H1 (cell line): ENCODE measurements at regions not wholly inside any gene's neighbourhood (a gene's known extent, or its start where the extent isn't known, plus 50 kb on each side); places are given as distances from the start of the nearest gene placed in this dataset.

Experiments used
- CTCF ChIA-PET: fragments of 300-600 bp; sonication (Branson Sonifier 250); formaldehyde crosslinking; loops from one replicate; lab custom pipeline; 2021; ENCODE audit not compliant: partially characterized antibody; lab: Charles Lee
- POLR2A ChIA-PET: fragments of 300-600 bp; sonication (Branson Sonifier 250); formaldehyde crosslinking; loops from one replicate; lab custom pipeline; 2021; ENCODE audit warnings: inconsistent platforms; ENCODE audit not compliant: partially characterized antibody; lab: Charles Lee
- DNase-seq, 2 experiments: peaks; one replicate each; pipeline versions ENCODE4 v3.0.0 to v3.0.0-alpha.2; 2010 to 2022; ENCODE audit warnings: low spot score in 2 of 2, low read depth in 1 of 2, mixed read lengths in 1 of 2
- FAIRE-seq: peaks from 2 replicates; lab custom pipeline; 2011; peaks lifted over from hg19 to GRCh38; lab: Jason Lieb, UNC
- H2AFZ ChIP-seq: 2 replicates; pipeline ENCODE4 v1.8.1; 2012; ENCODE audit warnings: low read length, inconsistent platforms
- H2AK5ac ChIP-seq: 2 replicates; pipeline ENCODE4 v1.6.1; 2013; ENCODE audit warnings: low read depth, low read length
- H2BK120ac ChIP-seq: replicated peaks from 2 replicates; pipeline ENCODE3; 2013; ENCODE audit warnings: low read depth, low read length, inconsistent platforms
- H2BK12ac ChIP-seq: 2 replicates; pipeline ENCODE4 v1.6.1; 2013; ENCODE audit warnings: low read depth, low read length
- H2BK15ac ChIP-seq: 2 replicates; pipeline ENCODE4 v1.6.1; 2013; ENCODE audit warnings: low read length
- H2BK20ac ChIP-seq: 2 replicates; pipeline ENCODE4 v1.6.1; 2013; ENCODE audit warnings: low read length
- H2BK5ac ChIP-seq: 2 replicates; pipeline ENCODE4 v1.6.1; 2013; ENCODE audit warnings: low read depth, low read length
- H3K14ac ChIP-seq: 2 replicates; pipeline ENCODE4 v1.6.1; 2013; ENCODE audit warnings: inconsistent platforms; ENCODE audit not compliant: insufficient read length
- H3K18ac ChIP-seq: 2 replicates; pipeline ENCODE4 v1.6.1; 2013; ENCODE audit warnings: low read length; ENCODE audit errors: extremely low read depth
- H3K23ac ChIP-seq: 2 replicates; pipeline ENCODE4 v1.6.1; 2013; ENCODE audit warnings: inconsistent platforms; ENCODE audit not compliant: insufficient read length
- H3K23me2 ChIP-seq: 2 replicates; pipeline ENCODE4 v1.6.1; 2013; ENCODE audit warnings: low read depth, low read length
- H3K27ac ChIP-seq: 2 replicates; pipeline ENCODE4 v1.6.1; 2011; ENCODE audit warnings: low read depth, low read length, inconsistent platforms
- H3K27me3 ChIP-seq, 4 experiments: replicated peaks in 1 of 4; 1 replicate in 1 of 4; 2 replicates in 3 of 4; pipeline versions ENCODE4 v1.6.1 to v1.8.1; 2011 to 2013; ENCODE audit warnings: low read length in 3 of 4, mild to moderate bottlenecking in 3 of 4, inconsistent platforms in 2 of 4, mixed read lengths in 2 of 4, moderate library complexity in 1 of 4; ENCODE audit not compliant: control insufficient read depth in 3 of 4, insufficient read depth in 3 of 4; ENCODE audit errors: extremely low read depth in 1 of 4
- H3K36me3 ChIP-seq, 4 experiments: 2 replicates each; pipeline versions ENCODE4 v1.6.1 to v1.8.1; 2011 to 2013; ENCODE audit warnings: mild to moderate bottlenecking in 4 of 4, low read length in 3 of 4, moderate library complexity in 2 of 4, control low read depth in 1 of 4, inconsistent platforms in 1 of 4; ENCODE audit not compliant: insufficient read depth in 4 of 4, control insufficient read depth in 2 of 4
- H3K4ac ChIP-seq: replicated peaks from 2 replicates; pipeline ENCODE3; 2013; ENCODE audit warnings: low read length, low read depth, mixed read lengths, inconsistent platforms; ENCODE audit not compliant: insufficient read length
- H3K4me1 ChIP-seq, 4 experiments: replicated peaks in 1 of 4; 1 replicate in 1 of 4; 2 replicates in 3 of 4; pipeline versions ENCODE4 v1.6.1 to v1.8.1; 2011 to 2013; ENCODE audit warnings: low read length in 3 of 4, inconsistent platforms in 2 of 4, mixed read lengths in 1 of 4; ENCODE audit not compliant: insufficient read depth in 4 of 4, control insufficient read depth in 3 of 4
- H3K4me2 ChIP-seq, 2 experiments: 2 replicates each; pipeline versions ENCODE4 v1.6.1 to v1.8.1; 2011 to 2013; ENCODE audit warnings: low read depth in 2 of 2, low read length in 2 of 2, control low read depth in 1 of 2, inconsistent platforms in 1 of 2, mild to moderate bottlenecking in 1 of 2; ENCODE audit not compliant: insufficient read depth in 1 of 2
- H3K4me3 ChIP-seq, 4 experiments: fragments of 200-600, 300-600 bp in 1 of 4; sonication (generic), shearing (Covaris generic), sonication (Bioruptor Twin) in 1 of 4; 2 replicates each; pipeline versions ENCODE4 v1.5.1 to v1.8.1; 2011 to 2016; ENCODE audit warnings: low read length in 4 of 4, low read depth in 3 of 4, control low read depth in 2 of 4, inconsistent platforms in 2 of 4, mild to moderate bottlenecking in 2 of 4, mixed read lengths in 1 of 4, moderate library complexity in 1 of 4; ENCODE audit not compliant: insufficient read depth in 2 of 4; ENCODE audit errors: extremely low read depth in 1 of 4
- H3K56ac ChIP-seq: replicated peaks from 2 replicates; pipeline ENCODE3; 2013; ENCODE audit warnings: low read depth, mild to moderate bottlenecking, mixed read lengths, low read length, inconsistent platforms; ENCODE audit not compliant: insufficient read length
- H3K79me1 ChIP-seq: 2 replicates; pipeline ENCODE4 v1.6.1; 2013; ENCODE audit warnings: low read depth, low read length, control low read depth
- H3K79me2 ChIP-seq, 2 experiments: 2 replicates each; pipeline versions ENCODE4 v1.6.1 to v1.8.1; 2012 to 2013; ENCODE audit warnings: low read length in 2 of 2, mild to moderate bottlenecking in 2 of 2, inconsistent platforms in 1 of 2; ENCODE audit not compliant: insufficient read depth in 2 of 2, control insufficient read depth in 1 of 2
- H3K9ac ChIP-seq, 4 experiments: replicated peaks in 1 of 4; 1 replicate in 1 of 4; 2 replicates in 3 of 4; pipeline versions ENCODE4 v1.6.1 to v1.8.1; 2011 to 2013; ENCODE audit warnings: low read depth in 3 of 4, low read length in 3 of 4, control low read depth in 2 of 4, mild to moderate bottlenecking in 2 of 4, moderate library complexity in 2 of 4, inconsistent platforms in 1 of 4; ENCODE audit errors: extremely low read depth in 1 of 4
- H3K9me3 ChIP-seq, 2 experiments: 2 replicates each; pipeline versions ENCODE4 v1.6.1 to v1.8.1; 2012 to 2013; ENCODE audit warnings: mild to moderate bottlenecking in 2 of 2, moderate library complexity in 2 of 2, control low read depth in 1 of 2, inconsistent platforms in 1 of 2, low read depth in 1 of 2, low read length in 1 of 2, mixed read lengths in 1 of 2; ENCODE audit not compliant: insufficient read depth in 2 of 2
- H4K20me1 ChIP-seq, 2 experiments: replicated peaks in 1 of 2; 2 replicates each; pipeline versions ENCODE3 to v1.8.1; 2011 to 2013; ENCODE audit warnings: inconsistent platforms in 2 of 2, low read length in 2 of 2, mild to moderate bottlenecking in 1 of 2; ENCODE audit not compliant: insufficient read depth in 2 of 2, control insufficient read depth in 1 of 2
- H4K5ac ChIP-seq: 2 replicates; pipeline ENCODE4 v1.6.1; 2013; ENCODE audit warnings: low read length, low read depth, mixed read lengths, inconsistent platforms; ENCODE audit not compliant: insufficient read length
- H4K8ac ChIP-seq: 2 replicates; pipeline ENCODE4 v1.8.0; 2013; ENCODE audit warnings: mild to moderate bottlenecking, moderate library complexity, low read length, inconsistent platforms; ENCODE audit not compliant: insufficient read depth; ENCODE audit errors: extremely low read depth
- H4K91ac ChIP-seq: replicated peaks from 2 replicates; pipeline ENCODE3; 2013; ENCODE audit warnings: low read length, mixed read lengths, inconsistent platforms; ENCODE audit not compliant: insufficient read length
- CBX5 ChIP-seq: fragments of 300-800, 300-1000 bp; sonication (generic); IDR thresholded peaks from 2 replicates; pipeline ENCODE4 v1.7.1; 2016; ENCODE audit warnings: antibody characterized with exemption, low read length, low read depth
- CHD2 ChIP-seq: IDR thresholded peaks from 2 replicates; pipeline ENCODE4 v1.6.1; 2012; ENCODE audit warnings: low read length, improper control_type of control experiment
- KDM1A ChIP-seq: fragments of 200-600, 300-600 bp; sonication (generic); IDR thresholded peaks from 2 replicates; pipeline ENCODE4 v1.7.1; 2016; ENCODE audit warnings: mild to moderate bottlenecking, low read length, borderline replicate concordance
- KDM5A ChIP-seq: fragments of 200-600 bp; IDR thresholded peaks from 2 replicates; pipeline ENCODE4 v1.7.1; 2012; ENCODE audit warnings: mild to moderate bottlenecking, low read length, inconsistent platforms, mixed read lengths
- RNF2 ChIP-seq: fragments of 200-900, 300-1000 bp; sonication (generic); IDR thresholded peaks from 2 replicates; pipeline ENCODE4 v1.7.1; 2016; ENCODE audit warnings: borderline replicate concordance, low read depth, mild to moderate bottlenecking, antibody characterized with exemption, low read length; ENCODE audit not compliant: poor library complexity, severe bottlenecking; ENCODE audit errors: missing control alignments
- SIRT6 ChIP-seq: IDR thresholded peaks from one replicate; pipeline ENCODE4 v1.7.1; 2012; ENCODE audit warnings: low read length, inconsistent platforms
- WGBS, 2 experiments: shearing (Covaris generic) in 1 of 2; methylation state at CpG; one replicate each; pipeline versions ENCODE4 v1.1.6 to v1.1.7; 2013 to 2015; ENCODE audit warnings: low lambda C conversion rate in 2 of 2, mixed read lengths in 2 of 2, inconsistent platforms in 1 of 2, low coverage in 1 of 2, missing lambda C conversion rate in 1 of 2; ENCODE audit not compliant: insufficient replicate concordance in 2 of 2, insufficient coverage in 1 of 2, insufficient read length in 1 of 2; ENCODE audit errors: extremely low coverage in 1 of 2, missing lambda C conversion rate in 1 of 2; 5-methylcytosine and 5-hydroxymethylcytosine counted together

- H2BK120ac ChIP-seq: no peak overlapping the region
- no peaks in the 10 kb centered on the region for H3K79me1 ChIP-seq
- CTCF ChIA-PET: interaction anchor here (0.9 to 1.1 kb wide), 2 partner anchors 13 to 193 kb away, joined by 3 read pairs; no protein-coding TSS in a partner anchor
- no peaks in the 10 kb centered on the region for H3K9me3 ChIP-seq
- no peak overlapping the region for H3K4ac ChIP-seq
- no peak overlapping the region for H2AK5ac ChIP-seq
- H3K27me3 ChIP-seq: no peaks in the 10 kb centered on the region
- DNase-seq (no peak), FAIRE-seq (no peak)
- no peak overlapping the region for H3K14ac ChIP-seq
- WGBS, 2 experiments: 81% methylated on average over 6 of the region's 6 CpGs; no CpG with 5 or more reads in 1 of the 2 experiments
- H3K9ac ChIP-seq: no peak overlapping the region
- no peak overlapping the region for H3K4me3 ChIP-seq
- H3K4me1 ChIP-seq: no peaks in the 10 kb centered on the region
- no peak overlapping the region for H3K23ac ChIP-seq
- H2BK15ac ChIP-seq: no peak overlapping the region
- H4K5ac ChIP-seq: no peak overlapping the region
- no peak overlapping the region for H4K91ac ChIP-seq
- no peak overlapping the region for H2BK12ac ChIP-seq
- no peak overlapping the region; the same call in 1 of the 2 replicates for H4K8ac ChIP-seq
- no peak overlapping the region for H3K27ac ChIP-seq
- POLR2A ChIA-PET: no interaction called here
- no peaks in the 10 kb centered on the region for H3K36me3 ChIP-seq
- no peaks in the 10 kb centered on the region for H3K23me2 ChIP-seq
- H2AFZ ChIP-seq: no peak overlapping the region; the same call in 1 of the 2 replicates
- H2BK20ac ChIP-seq: no peak overlapping the region
- no peaks in the 10 kb centered on the region for H3K79me2 ChIP-seq
- no peak overlapping the region for H2BK5ac ChIP-seq
- no peak overlapping the region for H3K4me2 ChIP-seq
- no peaks in the 10 kb centered on the region for H4K20me1 ChIP-seq
- no peak overlapping the region for H3K56ac ChIP-seq
- no peak overlapping the region for H3K18ac ChIP-seq
- no peak for TF ChIP-seq CBX5
- no peak for TF ChIP-seq CHD2
- no peak for TF ChIP-seq RNF2
- no peak for TF ChIP-seq SIRT6
- no peak for TF ChIP-seq KDM5A
- TF ChIP-seq KDM1A: no peak
These were observed 507.8 kb downstream of the FBXO15 start for GRCh38 chr18:73639788-73640187.
